HG03457 (cell line): ENCODE measurements at regions not wholly inside any gene's neighbourhood (a gene's known extent, or its start where the extent isn't known, plus 50 kb on each side); places are given as distances from the start of the nearest gene placed in this dataset.
"Not testable (repeated sequence)": the region's sequence is repeated elsewhere in the genome, so short reads cannot be mapped to it uniquely, and the experiment has no call there.

ENCODE experiments used
- ATAC-seq: cut with Tn5 transposase; IDR thresholded peaks from one replicate; pipeline ENCODE4 v1.9.1; 2021; ENCODE audit warnings: moderate number of reproducible peaks; ENCODE audit not compliant: unreplicated experiment

GRCh38 chr21:23578027-23578426 is 2029.3 kb downstream of the MRPL39 start:
- ATAC-seq = no peak

- no peak for ATAC-seq
Observed at GRCh38 chr21:23574932-23575331, 2032.3 kb downstream of the MRPL39 start.

- ATAC-seq = not testable (repeated sequence)
Observed at GRCh38 chr21:23548924-23549323, 2058.4 kb downstream of the MRPL39 start.

GRCh38 chr21:23543333-23543732 is 2063.9 kb downstream of the MRPL39 start:
- ATAC-seq = no peak

- ATAC-seq = no peak
Observed at GRCh38 chr21:23542097-23542496, 2065.2 kb downstream of the MRPL39 start.

- ATAC-seq = no peak
Observed at GRCh38 chr21:23541571-23541970, 2065.7 kb downstream of the MRPL39 start.

- no peak for ATAC-seq
Observed at GRCh38 chr21:23534850-23535249, 2072.4 kb downstream of the MRPL39 start.

GRCh38 chr21:23531444-23531843 is 2075.8 kb downstream of the MRPL39 start:
- no peak for ATAC-seq

GRCh38 chr21:23524685-23525084 is 2082.6 kb downstream of the MRPL39 start:
- no peak for ATAC-seq

GRCh38 chr21:23522751-23523150 is 2084.5 kb downstream of the MRPL39 start:
- ATAC-seq = no peak

GRCh38 chr21:23507501-23507900 is 2099.8 kb downstream of the MRPL39 start:
- no peak for ATAC-seq

GRCh38 chr21:23496729-23497128 is 2110.6 kb downstream of the MRPL39 start:
- peak; percentile 81 for ATAC-seq

GRCh38 chr21:23488245-23488644 is 2119.0 kb downstream of the MRPL39 start:
- no peak for ATAC-seq

- ATAC-seq = no peak
Observed at GRCh38 chr21:23480591-23481270, 2126.6 kb downstream of the MRPL39 start.

GRCh38 chr21:23478381-23478780 is 2128.9 kb downstream of the MRPL39 start:
- ATAC-seq = no peak

GRCh38 chr21:23475281-23476219 is 2131.7 kb downstream of the MRPL39 start:
- ATAC-seq = no peak

GRCh38 chr21:23471877-23472276 is 2135.4 kb downstream of the MRPL39 start:
- peak; percentile 95 for ATAC-seq

- ATAC-seq = no peak
Observed at GRCh38 chr21:23463365-23463764, 2143.9 kb downstream of the MRPL39 start.

- ATAC-seq = peak; percentile 88
Observed at GRCh38 chr21:23455676-23456075, 2151.6 kb downstream of the MRPL39 start.

- ATAC-seq = peak; percentile 64
Observed at GRCh38 chr21:23452384-23453083, 2154.7 kb downstream of the MRPL39 start.

GRCh38 chr21:23445307-23445706 is 2162.0 kb downstream of the MRPL39 start:
- no peak for ATAC-seq
